ENCODE measurements at regions not wholly inside any gene's neighbourhood (a gene's known extent, or its start where the extent isn't known, plus 50 kb on each side); places are given as distances from the start of the nearest gene placed in this dataset.

DNA sequence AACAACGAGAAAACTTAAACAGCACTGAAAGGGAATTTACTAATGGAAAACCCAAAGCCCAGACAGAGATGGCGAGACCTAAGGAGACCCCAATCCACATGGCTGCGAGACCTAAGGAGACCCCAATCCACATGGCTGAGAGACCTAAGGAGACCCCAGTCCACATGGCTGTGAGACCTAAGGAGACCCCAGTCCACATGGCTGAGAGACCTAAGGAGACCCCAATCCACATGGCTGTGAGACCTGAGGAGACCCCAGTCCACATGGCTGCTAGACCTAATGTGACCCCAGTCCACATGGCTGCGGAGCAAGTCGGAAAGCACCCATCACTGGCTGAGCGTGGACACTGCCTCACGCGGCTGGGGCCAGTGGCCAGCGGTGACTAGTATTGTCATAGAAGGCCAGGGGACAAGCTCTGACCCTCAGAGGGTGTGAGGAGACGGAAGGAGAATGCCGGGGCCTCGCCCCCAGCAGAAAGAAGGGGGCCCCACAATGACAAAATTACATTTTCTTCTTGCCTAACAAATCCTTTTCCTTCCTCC is 241.8 kb downstream of the C16orf95 start:
- no peaks in the 10 kb centered on the region for H3K9me3 ChIP-seq
- TF ChIP-seq, protein P1, sequence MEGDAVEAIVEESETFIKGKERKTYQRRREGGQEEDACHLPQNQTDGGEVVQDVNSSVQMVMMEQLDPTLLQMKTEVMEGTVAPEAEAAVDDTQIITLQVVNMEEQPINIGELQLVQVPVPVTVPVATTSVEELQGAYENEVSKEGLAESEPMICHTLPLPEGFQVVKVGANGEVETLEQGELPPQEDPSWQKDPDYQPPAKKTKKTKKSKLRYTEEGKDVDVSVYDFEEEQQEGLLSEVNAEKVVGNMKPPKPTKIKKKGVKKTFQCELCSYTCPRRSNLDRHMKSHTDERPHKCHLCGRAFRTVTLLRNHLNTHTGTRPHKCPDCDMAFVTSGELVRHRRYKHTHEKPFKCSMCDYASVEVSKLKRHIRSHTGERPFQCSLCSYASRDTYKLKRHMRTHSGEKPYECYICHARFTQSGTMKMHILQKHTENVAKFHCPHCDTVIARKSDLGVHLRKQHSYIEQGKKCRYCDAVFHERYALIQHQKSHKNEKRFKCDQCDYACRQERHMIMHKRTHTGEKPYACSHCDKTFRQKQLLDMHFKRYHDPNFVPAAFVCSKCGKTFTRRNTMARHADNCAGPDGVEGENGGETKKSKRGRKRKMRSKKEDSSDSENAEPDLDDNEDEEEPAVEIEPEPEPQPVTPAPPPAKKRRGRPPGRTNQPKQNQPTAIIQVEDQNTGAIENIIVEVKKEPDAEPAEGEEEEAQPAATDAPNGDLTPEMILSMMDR (IDR thresholded peaks at IDR 0.05) = no peak
- H3K4me3 ChIP-seq (ENCODE audit: low read depth in 1 of 2, low read length in 1 of 2) = no peak overlapping the region
- peak overlapping the region; percentile 42 for H3K27ac ChIP-seq
- peaks cover 9% of the 10 kb centered on the region for H3K27me3 ChIP-seq
- H3K4me1 ChIP-seq (ENCODE audit: control insufficient read depth in 1 of 2, insufficient read depth in 1 of 2, low read depth in 1 of 2, low read length in 1 of 2) = peaks cover 51 to 56% of the 10 kb centered on the region in 2 experiments
- no peaks in the 10 kb centered on the region for H3K36me3 ChIP-seq

DNA sequence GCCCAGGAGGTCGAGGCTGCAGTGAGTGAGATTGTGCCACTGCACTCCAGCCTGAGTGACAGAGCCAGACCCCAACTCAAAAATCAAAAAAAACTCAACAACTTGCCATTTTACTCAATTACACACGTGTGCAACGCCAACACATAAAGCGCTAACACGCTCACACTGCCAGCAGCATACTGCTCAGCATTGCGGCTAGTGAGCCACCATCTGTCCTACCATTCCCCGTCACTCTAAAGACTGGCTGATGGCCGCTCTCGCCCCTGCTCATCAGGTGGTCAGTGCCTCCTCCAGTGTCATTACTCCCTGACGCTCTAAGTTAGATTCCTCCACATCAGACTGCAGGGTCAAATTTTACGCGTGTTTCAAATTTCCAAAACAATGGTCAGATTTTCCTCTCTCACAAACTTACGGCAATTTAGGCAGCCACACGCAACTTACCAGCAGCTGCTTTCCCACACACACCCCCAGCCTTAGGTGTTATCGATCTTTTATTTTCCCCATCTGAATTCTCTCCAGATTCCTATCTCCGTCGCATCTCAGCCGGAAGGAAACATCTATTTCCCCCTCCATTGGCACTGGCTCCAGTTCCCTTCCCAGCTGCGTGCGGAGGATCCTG is 240.8 kb downstream of the C16orf95 start:
- no peaks in the 10 kb centered on the region for H3K9me3 ChIP-seq
- H3K4me3 ChIP-seq (ENCODE audit: low read depth in 1 of 2, low read length in 1 of 2) = no peak overlapping the region
- H3K27me3 ChIP-seq = peaks cover 9% of the 10 kb centered on the region
- TF ChIP-seq, protein P1 (IDR thresholded peaks at IDR 0.05) = no peak
- H3K36me3 ChIP-seq = no peaks in the 10 kb centered on the region
- peaks cover 44 to 47% of the 10 kb centered on the region in 2 experiments for H3K4me1 ChIP-seq (ENCODE audit: control insufficient read depth in 1 of 2, insufficient read depth in 1 of 2, low read depth in 1 of 2, low read length in 1 of 2)
- H3K27ac ChIP-seq = no peak overlapping the region

DNA sequence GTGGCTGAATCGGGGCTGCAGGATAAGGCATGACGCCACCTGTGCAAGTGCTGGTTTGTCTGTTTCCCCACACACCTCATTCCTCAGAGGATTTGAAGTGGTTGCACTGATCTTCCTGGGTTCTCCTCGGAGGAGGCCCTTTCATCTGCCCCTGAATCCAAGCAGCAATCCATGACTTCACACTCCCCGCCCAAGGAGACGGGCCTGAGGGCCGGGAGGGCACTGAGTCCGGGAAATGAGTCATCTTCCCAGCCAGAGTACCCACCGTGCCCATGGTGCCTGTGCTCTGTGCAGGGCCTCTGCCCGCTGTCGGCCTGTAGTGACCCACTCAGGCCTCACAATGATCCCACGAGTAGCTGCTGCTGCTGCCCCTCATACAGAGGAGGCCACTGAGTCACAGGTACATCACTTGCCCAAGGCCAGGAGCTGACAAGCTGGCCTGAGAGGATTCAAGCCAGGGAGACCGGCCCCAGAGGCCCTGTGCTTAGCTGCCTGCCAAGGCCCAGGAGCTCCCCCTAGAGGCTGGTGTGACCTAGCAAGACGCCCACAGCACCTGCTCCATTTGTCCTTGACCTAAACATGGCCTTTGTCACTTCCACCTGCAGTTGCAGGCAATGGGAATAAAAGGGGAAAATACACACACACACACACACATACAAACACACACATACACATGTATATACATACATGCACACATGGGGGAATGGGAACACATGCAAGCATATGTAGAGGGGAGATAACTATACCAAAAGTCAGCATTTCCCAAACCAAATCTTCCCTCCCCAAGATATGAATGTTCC is 240.0 kb downstream of the C16orf95 start:
- no peak overlapping the region for H3K4me3 ChIP-seq (ENCODE audit: low read depth in 1 of 2, low read length in 1 of 2)
- H3K36me3 ChIP-seq = no peaks in the 10 kb centered on the region
- H3K27me3 ChIP-seq = peaks cover 16% of the 10 kb centered on the region
- TF ChIP-seq, protein P1 (IDR thresholded peaks at IDR 0.05) = peak; percentile 47
- H3K9me3 ChIP-seq = no peaks in the 10 kb centered on the region
- H3K4me1 ChIP-seq (ENCODE audit: control insufficient read depth in 1 of 2, insufficient read depth in 1 of 2, low read depth in 1 of 2, low read length in 1 of 2) = peaks cover 44 to 45% of the 10 kb centered on the region in 2 experiments
- H3K27ac ChIP-seq = no peak overlapping the region

DNA sequence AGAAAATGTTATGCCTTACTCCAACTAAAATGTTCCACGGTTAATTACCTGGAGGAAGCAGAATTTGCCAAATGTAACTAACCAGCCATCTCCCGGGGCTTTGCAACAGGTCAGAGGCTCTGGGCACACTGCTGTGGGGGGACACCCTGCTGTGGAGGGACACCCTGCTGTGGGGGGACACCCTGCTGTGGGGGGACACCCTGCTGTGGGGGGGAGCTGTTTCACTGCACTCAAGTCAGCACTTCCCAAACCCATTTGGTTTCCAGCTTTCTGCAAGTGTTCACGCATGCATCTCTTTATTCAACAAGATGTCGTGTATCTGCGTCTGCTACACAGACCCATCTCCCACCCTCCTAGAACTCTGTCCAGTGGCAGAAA is 239.5 kb downstream of the C16orf95 start:
- TF ChIP-seq, protein P1 (IDR thresholded peaks at IDR 0.05) = no peak
- H3K4me1 ChIP-seq (ENCODE audit: control insufficient read depth in 1 of 2, insufficient read depth in 1 of 2, low read depth in 1 of 2, low read length in 1 of 2) = peaks cover 42 to 44% of the 10 kb centered on the region in 2 experiments
- H3K27ac ChIP-seq = no peak overlapping the region
- H3K27me3 ChIP-seq = peaks cover 17% of the 10 kb centered on the region
- no peaks in the 10 kb centered on the region for H3K36me3 ChIP-seq
- H3K4me3 ChIP-seq (ENCODE audit: low read depth in 1 of 2, low read length in 1 of 2) = no peak overlapping the region
- no peaks in the 10 kb centered on the region for H3K9me3 ChIP-seq

DNA sequence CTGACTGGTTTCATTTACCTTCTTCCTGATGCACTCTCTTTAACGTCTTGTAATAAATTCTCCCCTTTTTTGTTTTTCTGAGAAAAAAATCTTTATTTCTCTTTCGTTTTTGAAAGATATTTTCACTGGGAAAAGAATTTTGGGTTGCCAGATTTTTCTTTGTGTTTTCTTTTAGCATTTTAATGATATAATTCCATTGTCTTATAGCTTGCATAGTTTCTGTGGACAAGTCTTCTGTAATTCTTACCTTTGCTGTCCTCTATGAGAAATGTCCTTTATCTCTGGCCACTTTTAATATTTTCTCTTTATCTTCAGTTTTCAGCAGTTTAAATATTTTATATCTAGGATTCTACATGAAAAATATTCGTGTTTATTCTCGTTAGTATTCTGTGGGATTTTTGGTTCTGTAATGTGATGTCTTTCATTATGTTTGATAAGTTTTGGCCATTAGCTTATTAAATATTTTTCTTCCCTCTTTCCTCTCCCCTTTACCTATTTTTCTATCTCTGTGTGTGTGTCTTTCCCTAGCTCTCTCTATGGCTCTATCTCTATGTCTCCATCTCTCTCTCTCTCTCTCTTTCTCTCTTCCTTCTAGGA is 236.5 kb downstream of the C16orf95 start:
- Histone ChIP-seq H3K4me3 (ENCODE audit: low read depth in 1 of 2, low read length in 1 of 2) (no peak overlapping the region), H3K4me1 (ENCODE audit: control insufficient read depth in 1 of 2, insufficient read depth in 1 of 2, low read depth in 1 of 2, low read length in 1 of 2) (peaks cover 17 to 19% of the 10 kb centered on the region in 2 experiments), H3K27me3 (peaks cover 17% of the 10 kb centered on the region), H3K27ac (no peak overlapping the region), H3K9me3 (no peaks in the 10 kb centered on the region), H3K36me3 (no peaks in the 10 kb centered on the region)
- TF ChIP-seq, protein P1 (IDR thresholded peaks at IDR 0.05) = no peak

Data from neutrophil (primary cell).